HL-60/S4 treated with retinoic acid at 250 ng/mL for 4 days and 3 days (cell line): ENCODE measurements at regions not wholly inside any gene's neighbourhood (a gene's known extent, or its start where the extent isn't known, plus 50 kb on each side); places are given as distances from the start of the nearest gene placed in this dataset.

ENCODE experiments used
- in situ Hi-C: fragments of 300-500 bp; cut with MboI; formaldehyde crosslinking; loops from 2 replicates; pipeline ENCODE4 v1.7.0; 2022; ENCODE audit warnings: low sequenced_read_pairs

- in situ Hi-C loops = no loop called here
Measured at GRCh38 chr5:2303431-2304100, 420.8 kb upstream of the IRX4 start.

- in situ Hi-C loops = no loop called here
Measured at GRCh38 chr5:2302169-2302568, 419.4 kb upstream of the IRX4 start.

GRCh38 chr5:2300861-2301574 is 418.3 kb upstream of the IRX4 start:
- in situ Hi-C loops = no loop called here

GRCh38 chr5:2300421-2300820 is 417.7 kb upstream of the IRX4 start:
- in situ Hi-C loops = no loop called here

GRCh38 chr5:2299388-2300220 is 416.9 kb upstream of the IRX4 start:
- in situ Hi-C loops = no loop called here

GRCh38 chr5:2298781-2299180 is 416.1 kb upstream of the IRX4 start:
- in situ Hi-C loops = no loop called here

- in situ Hi-C loops = no loop called here
Measured at GRCh38 chr5:2297991-2298390, 415.3 kb upstream of the IRX4 start.

- in situ Hi-C loops = no loop called here
Measured at GRCh38 chr5:2295476-2295875, 412.8 kb upstream of the IRX4 start.

GRCh38 chr5:2293906-2294305 is 411.2 kb upstream of the IRX4 start:
- in situ Hi-C loops = no loop called here

GRCh38 chr5:2291146-2291840 is 408.6 kb upstream of the IRX4 start:
- in situ Hi-C loops = no loop called here

- in situ Hi-C loops = no loop called here
Measured at GRCh38 chr5:2289380-2289779, 406.7 kb upstream of the IRX4 start.

GRCh38 chr5:2288968-2289367 is 406.2 kb upstream of the IRX4 start:
- in situ Hi-C loops = no loop called here

GRCh38 chr5:2288466-2288865 is 405.7 kb upstream of the IRX4 start:
- in situ Hi-C loops = no loop called here

GRCh38 chr5:2286250-2286649 is 403.5 kb upstream of the IRX4 start:
- in situ Hi-C loops = no loop called here

GRCh38 chr5:2284678-2285077 is 402.0 kb upstream of the IRX4 start:
- in situ Hi-C loops = no loop called here

GRCh38 chr5:2283481-2284045 is 400.8 kb upstream of the IRX4 start:
- in situ Hi-C loops = no loop called here

- in situ Hi-C loops = no loop called here
Measured at GRCh38 chr5:2282893-2283292, 400.2 kb upstream of the IRX4 start.

- in situ Hi-C loops = no loop called here
Measured at GRCh38 chr5:2282034-2282690, 399.4 kb upstream of the IRX4 start.

- in situ Hi-C loops = no loop called here
Measured at GRCh38 chr5:2281446-2281845, 398.7 kb upstream of the IRX4 start.

GRCh38 chr5:2280318-2280717 is 397.6 kb upstream of the IRX4 start:
- in situ Hi-C loops = no loop called here
